NCI-H2196 (cell line): ENCODE measurements at regions not wholly inside any gene's neighbourhood (a gene's known extent, or its start where the extent isn't known, plus 50 kb on each side); places are given as distances from the start of the nearest gene placed in this dataset.

Source experiments
- DNase-seq: peaks from one replicate; lab custom pipeline; 2025; ENCODE audit not compliant: unreplicated experiment; lab: John Stamatoyannopoulos, UW

DNA sequence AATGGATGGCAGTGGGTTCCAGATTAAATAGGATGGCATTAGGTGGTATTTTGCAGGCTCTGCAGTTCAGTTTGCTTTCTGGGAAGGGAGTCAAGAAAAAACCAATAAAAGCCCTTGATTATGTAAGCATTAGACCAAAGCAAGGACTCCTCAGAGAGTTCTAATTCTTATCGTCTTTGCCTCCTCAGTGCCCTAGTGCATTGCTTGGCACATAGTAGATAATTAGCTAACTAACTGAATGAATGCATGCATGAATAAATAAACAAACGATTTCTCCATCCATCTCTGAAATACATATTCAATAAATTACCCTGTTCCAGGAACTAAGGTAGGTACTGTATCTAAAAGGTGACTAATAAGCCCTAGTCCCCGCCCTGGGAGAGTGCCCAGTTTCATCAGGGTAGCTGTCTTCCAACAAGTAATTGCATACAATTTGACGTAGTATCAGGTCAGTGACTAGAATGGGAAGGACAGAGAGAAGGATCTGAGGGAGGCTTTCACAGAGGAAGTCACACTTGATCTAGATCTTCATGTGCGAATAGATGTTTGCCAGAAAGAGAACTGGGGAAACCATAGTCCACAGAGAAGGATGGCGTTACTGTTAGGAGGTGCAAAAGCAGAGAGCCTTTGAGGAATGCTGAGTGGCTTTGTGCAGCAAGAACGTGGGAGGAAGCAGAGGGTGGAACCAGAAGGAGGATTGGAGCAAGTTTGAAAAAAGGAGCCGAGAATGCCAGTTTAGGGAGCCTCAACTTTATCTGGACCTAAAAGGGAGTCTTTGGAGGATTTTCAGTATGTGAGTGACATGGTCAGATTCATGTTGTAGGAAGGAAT is 111.4 kb downstream of the TBX19 start:
- no peak for DNase-seq

GRCh38 chr1:168390271-168390670 is 109.6 kb downstream of the TBX19 start:
- DNase-seq, result no peak

DNA sequence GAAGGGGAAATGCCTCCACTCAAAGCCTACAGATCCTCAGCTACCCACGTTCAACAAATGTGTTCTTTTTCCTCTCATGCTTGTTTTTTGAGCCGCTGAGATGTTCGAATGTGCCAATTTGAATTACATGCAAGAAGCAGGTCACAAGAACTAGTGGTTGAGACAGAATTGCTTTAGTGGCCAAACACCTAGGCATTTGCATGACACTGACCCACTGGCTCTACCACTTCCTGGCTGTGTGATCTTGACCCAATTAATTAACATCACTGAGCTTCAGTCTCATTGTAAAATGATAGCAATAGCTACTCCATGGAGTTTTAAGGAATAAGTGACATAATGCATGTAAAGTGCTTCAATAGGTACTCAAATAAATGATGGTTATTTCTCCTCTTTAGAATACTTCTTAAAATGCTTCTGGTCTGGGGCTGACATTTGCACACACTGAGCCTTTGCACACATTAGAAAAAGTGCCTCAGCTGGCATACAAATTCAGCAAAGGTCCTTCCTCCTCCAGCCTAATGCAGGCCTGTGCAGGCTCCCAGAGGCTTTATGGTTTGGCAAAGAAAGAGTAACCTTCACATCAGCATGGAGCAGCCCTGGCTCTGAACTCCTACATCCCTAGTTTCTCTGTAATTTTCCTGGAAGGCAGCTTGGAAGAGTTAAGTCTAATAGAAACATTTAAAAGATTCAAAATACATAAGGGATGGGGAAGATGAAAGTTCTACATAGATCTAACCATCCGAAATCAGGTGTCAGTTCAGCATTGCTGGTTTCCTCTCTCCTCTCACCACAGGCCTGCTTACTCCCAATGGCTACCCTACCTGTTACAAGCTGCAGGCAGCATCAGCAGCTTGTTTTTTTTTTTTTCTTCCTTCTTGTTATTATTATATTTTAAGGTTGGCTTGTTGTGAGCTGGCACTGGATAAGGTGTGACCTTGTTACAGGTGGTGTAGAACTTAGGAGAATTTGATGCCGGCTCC is 107.4 kb downstream of the TBX19 start:
- no peak for DNase-seq

- peak; percentile 78 for DNase-seq
Measured at GRCh38 chr1:168386949-168387586, 106.4 kb downstream of the TBX19 start.

DNA sequence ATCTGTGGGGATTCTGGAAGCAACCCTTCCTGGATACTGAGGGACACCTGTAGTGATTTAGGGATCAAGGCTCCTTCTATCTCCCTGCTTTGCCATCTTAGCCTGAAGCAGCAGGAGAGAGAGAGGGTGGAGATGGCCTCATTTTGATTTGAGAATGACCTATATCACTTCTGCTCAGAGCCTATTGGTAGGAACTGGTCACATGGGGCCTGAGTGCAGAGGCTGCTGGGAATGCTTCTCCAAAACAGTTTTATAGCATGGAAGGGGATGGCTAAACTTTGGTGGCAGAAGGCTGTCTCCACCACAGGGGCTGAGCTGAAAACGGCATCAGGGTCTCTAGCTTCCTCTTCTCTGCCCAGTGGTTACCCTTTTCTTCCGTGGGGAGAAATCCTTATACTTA is 105.8 kb downstream of the TBX19 start:
- DNase-seq, result no peak

GRCh38 chr1:168381850-168382249 is 101.2 kb downstream of the TBX19 start:
- DNase-seq, result no peak

DNA sequence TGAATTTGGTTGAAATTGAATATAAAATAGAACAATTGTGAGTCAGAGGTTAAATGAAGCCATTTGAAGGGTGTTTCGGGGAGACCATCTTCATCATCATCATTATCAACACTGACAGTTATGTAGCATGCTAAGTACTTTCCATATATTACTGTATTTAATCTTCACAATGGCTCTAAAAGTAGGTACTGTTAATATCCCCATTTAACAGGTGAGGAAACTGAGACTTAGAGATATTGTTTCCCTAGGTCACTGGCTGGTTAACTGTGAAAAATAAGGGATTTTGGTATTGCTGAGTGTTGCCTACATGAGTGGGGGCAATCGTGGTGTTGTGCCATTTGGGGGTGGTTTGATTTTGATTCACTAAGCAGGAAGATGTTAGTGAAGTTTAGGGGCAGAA is 100.3 kb downstream of the TBX19 start:
- DNase-seq, result no peak

- no peak for DNase-seq
Measured at GRCh38 chr1:168379104-168379860, 98.6 kb downstream of the TBX19 start.

DNA sequence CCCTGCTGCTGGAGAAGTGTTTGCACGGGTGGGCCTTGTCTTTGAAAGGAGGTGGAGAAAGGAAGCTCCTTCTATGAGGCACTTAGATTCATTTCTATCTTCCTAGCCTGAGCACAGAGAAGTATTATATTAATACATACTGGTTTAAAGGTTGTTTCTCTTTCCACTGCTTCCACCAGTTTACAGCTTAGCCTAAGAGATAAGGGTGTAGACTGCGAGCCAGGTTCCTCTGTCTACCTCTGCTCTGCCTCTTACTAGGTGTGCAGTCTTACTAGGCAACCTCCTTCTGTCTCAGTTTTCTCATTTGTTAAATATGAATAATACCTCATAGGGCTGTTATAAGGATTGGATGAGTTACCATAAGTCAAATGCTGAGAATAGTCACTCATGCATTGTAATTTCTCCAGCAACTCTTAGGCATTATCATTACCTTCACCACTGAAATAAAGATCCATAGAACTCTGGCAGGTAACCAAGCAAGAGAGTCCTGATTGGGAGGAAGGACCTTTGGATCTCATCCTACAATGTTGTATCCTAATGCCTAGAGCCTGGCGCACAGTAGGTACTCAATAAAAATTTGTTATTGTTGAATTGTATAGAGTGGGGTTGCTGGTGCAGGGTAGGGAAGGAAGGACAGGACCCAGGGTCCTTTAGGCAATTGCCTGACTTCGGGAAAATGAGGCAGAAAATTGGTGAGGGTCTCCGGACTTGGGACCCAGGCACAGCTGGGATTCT is 95.1 kb downstream of the TBX19 start:
- DNase-seq, result no peak

GRCh38 chr1:168374566-168374965 is 93.9 kb downstream of the TBX19 start:
- no peak for DNase-seq

DNA sequence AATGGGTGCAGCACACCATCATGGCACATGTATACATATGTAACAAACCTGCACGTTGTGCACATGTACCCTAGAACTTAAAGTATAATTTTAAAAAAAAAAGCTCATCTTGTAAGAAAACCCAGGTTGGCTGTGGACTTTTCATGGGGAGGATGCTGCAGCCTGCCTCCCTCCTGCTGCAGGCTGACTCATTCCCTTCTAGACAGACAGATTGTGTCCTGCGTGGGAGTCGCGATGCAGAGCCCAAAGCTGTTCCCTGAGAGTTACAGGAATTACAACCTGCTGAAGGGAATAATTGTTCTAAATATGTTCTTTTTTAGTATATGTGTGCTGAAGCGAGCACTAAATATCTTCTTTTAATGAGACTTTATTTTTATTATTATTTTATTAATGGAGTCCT is 93.2 kb downstream of the TBX19 start:
- no peak for DNase-seq

DNA sequence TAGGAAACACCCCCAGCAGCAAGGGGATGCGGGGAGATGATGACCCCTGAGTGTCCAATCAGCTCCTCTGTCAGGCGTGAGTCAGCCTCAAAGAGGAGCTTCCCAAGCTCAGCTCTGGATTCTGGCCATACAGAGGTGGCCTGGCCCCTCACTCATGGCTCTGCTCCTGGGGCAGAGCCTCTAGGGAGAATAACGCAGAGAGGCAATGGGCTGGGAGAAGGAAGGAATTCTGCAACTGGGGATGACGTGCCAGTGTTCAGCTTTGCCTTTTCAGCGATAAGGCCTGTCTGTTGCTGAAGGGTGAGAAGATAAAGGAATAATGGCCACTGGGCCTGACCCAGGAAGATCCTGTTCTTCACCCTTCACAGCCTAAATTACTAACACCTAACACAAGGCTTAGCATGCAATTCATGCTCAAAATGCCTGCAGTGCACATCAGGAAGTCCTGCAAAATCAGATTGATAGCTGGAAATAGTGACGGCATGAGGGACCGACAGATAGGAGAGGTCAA is 92.2 kb downstream of the TBX19 start:
- DNase-seq, result no peak

- no peak for DNase-seq
Measured at GRCh38 chr1:168372307-168372706, 91.6 kb downstream of the TBX19 start.

- no peak for DNase-seq
Measured at GRCh38 chr1:168371477-168371876, 90.8 kb downstream of the TBX19 start.

DNA sequence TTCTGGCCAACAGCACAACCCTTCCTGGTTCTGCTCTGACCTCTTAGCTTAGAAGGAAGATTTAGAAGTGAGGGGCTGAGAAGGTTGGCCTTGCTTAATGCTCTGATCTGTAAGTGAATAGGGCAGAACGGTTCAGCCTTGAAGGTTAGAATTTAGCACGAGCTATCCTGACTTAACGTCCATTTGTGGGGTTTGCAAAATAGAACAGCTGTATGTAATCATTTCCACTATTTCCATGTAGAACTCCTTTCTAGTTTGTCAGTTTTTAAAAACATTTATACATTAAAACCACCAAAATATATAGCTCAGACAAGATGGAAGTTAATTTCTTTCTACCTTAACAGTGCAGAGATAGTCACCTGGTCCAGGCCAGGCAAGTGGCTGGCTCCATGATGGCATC is 89.9 kb downstream of the TBX19 start:
- DNase-seq, result no peak

- DNase-seq, result no peak
Measured at GRCh38 chr1:168369655-168370054, 89.0 kb downstream of the TBX19 start.

DNA sequence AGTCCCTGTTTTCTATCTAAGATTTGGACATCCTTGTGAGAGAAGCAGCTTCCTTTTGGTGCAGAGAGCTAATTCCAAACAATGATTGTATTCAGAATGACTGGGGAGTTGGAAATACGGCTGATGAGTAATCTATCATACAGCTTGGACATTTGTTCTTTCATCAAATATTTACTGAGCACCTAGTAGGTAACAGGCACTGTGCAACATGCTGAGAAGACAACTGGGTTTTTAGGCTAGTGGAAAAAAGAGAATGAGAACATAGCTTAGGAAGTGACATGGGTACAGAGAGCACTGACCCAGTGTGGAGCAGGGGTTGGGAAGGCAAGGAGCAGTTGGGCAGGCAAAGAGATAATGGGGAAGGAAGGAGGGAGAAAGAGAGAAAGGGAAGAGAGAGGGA is 87.5 kb downstream of the TBX19 start:
- no peak for DNase-seq

GRCh38 chr1:168365719-168366479 is 85.2 kb downstream of the TBX19 start:
- DNase-seq, result no peak
